ENCODE measurements at regions not wholly inside any gene's neighbourhood (a gene's known extent, or its start where the extent isn't known, plus 50 kb on each side); places are given as distances from the start of the nearest gene placed in this dataset.

DNA sequence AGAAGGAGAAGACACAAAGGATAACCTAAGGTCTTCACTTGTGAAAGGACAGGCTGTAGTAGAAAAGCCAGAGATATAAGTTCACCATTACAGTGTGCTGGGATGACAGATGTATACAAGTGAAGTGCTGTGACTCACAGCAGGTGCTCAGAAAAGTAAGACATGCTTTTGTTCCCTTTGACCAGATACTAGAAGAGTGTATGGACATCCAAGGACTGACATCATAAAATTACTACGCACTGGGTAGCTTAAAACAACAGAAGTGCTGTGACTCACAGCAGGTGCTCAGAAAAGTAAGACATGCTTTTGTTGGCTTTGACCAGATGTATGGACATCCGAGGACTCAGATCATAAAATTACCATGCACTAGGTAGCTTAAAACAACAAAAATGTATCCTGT is 61.6 kb upstream of the BTC start:
- H3K9me3 ChIP-seq (replicated peaks), result peaks cover 2% of the 10 kb centered on the region
- no peak overlapping the region for H3K27ac ChIP-seq (replicated peaks)
- intact Hi-C loops (cut with micrococcal nuclease), result no loop called here
- no peak overlapping the region for H3K4me3 ChIP-seq
- DNase-seq, result no peak
- no peaks in the 10 kb centered on the region for H3K4me1 ChIP-seq
- TF ChIP-seq, protein P1, sequence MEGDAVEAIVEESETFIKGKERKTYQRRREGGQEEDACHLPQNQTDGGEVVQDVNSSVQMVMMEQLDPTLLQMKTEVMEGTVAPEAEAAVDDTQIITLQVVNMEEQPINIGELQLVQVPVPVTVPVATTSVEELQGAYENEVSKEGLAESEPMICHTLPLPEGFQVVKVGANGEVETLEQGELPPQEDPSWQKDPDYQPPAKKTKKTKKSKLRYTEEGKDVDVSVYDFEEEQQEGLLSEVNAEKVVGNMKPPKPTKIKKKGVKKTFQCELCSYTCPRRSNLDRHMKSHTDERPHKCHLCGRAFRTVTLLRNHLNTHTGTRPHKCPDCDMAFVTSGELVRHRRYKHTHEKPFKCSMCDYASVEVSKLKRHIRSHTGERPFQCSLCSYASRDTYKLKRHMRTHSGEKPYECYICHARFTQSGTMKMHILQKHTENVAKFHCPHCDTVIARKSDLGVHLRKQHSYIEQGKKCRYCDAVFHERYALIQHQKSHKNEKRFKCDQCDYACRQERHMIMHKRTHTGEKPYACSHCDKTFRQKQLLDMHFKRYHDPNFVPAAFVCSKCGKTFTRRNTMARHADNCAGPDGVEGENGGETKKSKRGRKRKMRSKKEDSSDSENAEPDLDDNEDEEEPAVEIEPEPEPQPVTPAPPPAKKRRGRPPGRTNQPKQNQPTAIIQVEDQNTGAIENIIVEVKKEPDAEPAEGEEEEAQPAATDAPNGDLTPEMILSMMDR (IDR thresholded peaks at IDR 0.05; ENCODE audit: borderline replicate concordance), result no peak
- H3K27me3 ChIP-seq (ENCODE audit: low read depth), result no peaks in the 10 kb centered on the region
- no peaks in the 10 kb centered on the region for H3K36me3 ChIP-seq

DNA sequence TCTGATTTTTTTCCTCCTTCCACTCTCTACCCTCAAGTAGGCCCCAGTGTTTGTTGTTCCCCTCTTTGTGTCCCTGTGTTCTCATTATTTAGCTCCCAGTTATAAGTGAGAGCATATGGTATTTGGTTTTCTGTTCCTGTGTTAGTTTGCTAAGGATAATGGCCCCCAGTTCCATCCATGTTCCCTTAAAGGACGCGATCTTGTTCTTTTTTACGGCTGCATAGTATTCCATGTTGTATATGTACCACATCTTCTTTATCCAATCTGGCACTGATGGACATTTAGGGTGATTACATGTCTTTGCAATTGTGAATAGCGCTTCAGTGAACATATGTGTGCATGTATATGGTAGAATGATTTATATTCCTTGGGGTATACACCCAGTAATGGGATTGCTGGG is 54.5 kb upstream of the BTC start:
- Histone ChIP-seq H3K4me1 (no peaks in the 10 kb centered on the region), H3K27ac (replicated peaks) (no peak overlapping the region), H3K36me3 (no peaks in the 10 kb centered on the region), H3K27me3 (ENCODE audit: low read depth) (peaks cover 7% of the 10 kb centered on the region), H3K4me3 (no peak overlapping the region), H3K9me3 (replicated peaks) (peaks cover 24% of the 10 kb centered on the region)
- TF ChIP-seq, protein P1 (IDR thresholded peaks at IDR 0.05; ENCODE audit: borderline replicate concordance), result no peak
- DNase-seq, result no peak
- intact Hi-C loops (cut with micrococcal nuclease), result no loop called here

DNA sequence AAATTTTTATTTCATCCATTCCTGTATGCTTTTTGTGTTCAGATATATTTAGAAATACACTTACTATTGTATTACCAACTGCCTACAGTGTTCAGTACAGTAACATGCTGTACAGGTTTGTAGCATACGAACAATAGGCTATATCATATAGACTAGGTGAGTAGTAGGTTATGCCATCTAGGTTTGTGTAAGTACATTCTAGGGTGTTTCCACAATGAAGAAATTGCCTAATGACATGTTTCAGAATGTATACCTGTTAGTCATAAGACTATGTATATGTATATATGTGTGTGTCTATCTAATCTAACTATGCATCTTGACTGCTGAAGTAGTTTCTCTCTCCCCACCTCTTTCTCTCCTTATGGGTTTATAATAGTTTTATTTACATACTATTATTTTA is 51.5 kb upstream of the BTC start:
- TF ChIP-seq, protein P1 (IDR thresholded peaks at IDR 0.05; ENCODE audit: borderline replicate concordance), result no peak
- DNase-seq, result no peak
- Histone ChIP-seq H3K27me3 (ENCODE audit: low read depth) (peaks cover 16% of the 10 kb centered on the region), H3K9me3 (replicated peaks) (peaks cover 21% of the 10 kb centered on the region), H3K27ac (replicated peaks) (no peak overlapping the region), H3K4me3 (no peak overlapping the region), H3K4me1 (no peaks in the 10 kb centered on the region), H3K36me3 (no peaks in the 10 kb centered on the region)
- intact Hi-C loops (cut with micrococcal nuclease), result no loop called here

Data from left ventricle myocardium inferior (tissue), 1 donor.